CD4-positive, alpha-beta T cell treated with Interleukin-17A for 4 hours (primary cell): ENCODE measurements at regions not wholly inside any gene's neighbourhood (a gene's known extent, or its start where the extent isn't known, plus 50 kb on each side); places are given as distances from the start of the nearest gene placed in this dataset.
"Not testable (repeated sequence)": the region's sequence is repeated elsewhere in the genome, so short reads cannot be mapped to it uniquely, and the experiment has no call there.

Source experiments
- DNase-seq: peaks from one replicate; pipeline ENCODE4 v3.0.0-alpha.2; 2020; ENCODE audit warnings: mixed read lengths

- no peak for DNase-seq
These were observed 80.2 kb downstream of the SH2D1A start for GRCh38 chrX:124426288-124427169.

DNA sequence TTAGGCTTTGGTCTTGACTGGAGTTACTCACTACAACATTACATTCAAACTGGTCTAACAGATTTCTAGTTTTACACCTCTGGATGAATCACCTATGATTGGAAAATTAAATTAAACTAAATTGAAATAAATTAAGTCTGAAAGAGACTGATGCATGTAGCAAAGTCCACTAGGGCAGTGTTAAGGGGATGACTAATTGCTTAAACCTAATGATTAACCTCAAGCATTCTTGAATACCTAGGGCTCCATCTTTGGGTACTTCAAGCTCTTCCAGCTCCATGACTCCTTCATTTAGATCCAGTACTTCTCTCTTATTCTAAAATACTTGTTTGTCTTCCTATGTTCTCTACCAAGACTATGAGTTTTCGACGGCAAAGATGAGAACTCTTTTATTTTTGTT lies 86.8 kb downstream of the SH2D1A start:
- no peak for DNase-seq

GRCh38 chrX:124435616-124436015 lies 89.3 kb downstream of the SH2D1A start:
- no peak for DNase-seq

DNA sequence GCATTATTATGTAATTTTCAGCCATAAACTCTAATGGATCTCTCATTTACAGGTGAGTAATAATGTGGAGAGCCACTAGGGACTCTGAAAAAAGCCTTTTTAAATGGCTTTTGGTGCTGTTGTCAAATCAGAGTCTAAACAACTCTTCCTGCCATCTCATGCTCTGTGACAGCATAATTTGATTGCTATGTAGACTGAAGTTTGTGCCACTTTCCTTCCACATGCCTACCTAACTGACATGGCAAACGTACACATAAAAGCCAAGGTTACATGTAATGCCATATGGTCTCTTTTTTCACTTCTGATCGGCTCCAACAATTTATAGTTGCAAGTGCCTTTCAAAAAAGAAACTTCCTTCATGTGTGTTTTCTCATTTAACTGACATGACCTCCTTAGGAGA lies 94.3 kb downstream of the SH2D1A start:
- DNase-seq = no peak

- DNase-seq = no peak
These were observed 95.7 kb downstream of the SH2D1A start for GRCh38 chrX:124441971-124442590.

- no peak for DNase-seq
These were observed 109.6 kb downstream of the SH2D1A start for GRCh38 chrX:124455966-124456365.

DNA sequence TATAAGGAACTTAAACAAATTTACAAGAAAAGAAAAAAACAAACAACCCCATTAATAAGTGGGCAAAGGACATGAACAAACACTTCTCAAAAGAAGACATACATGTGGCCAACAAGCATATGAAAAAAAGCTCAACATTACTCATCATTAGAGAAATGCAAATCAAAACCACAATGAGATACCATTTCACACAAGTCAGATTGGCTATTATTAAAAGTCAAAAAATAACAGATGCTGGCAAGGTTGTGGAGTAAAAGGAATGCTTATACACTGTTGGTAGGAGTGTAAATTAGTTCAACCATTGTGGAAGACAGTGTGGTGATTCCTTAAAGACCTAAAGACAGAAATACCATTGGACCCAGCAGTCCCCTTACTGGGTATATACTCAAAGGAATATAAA lies 113.5 kb downstream of the SH2D1A start:
- not testable (repeated sequence) for DNase-seq

- DNase-seq = no peak
These were observed 116.6 kb downstream of the SH2D1A start for GRCh38 chrX:124462931-124463330.

DNA sequence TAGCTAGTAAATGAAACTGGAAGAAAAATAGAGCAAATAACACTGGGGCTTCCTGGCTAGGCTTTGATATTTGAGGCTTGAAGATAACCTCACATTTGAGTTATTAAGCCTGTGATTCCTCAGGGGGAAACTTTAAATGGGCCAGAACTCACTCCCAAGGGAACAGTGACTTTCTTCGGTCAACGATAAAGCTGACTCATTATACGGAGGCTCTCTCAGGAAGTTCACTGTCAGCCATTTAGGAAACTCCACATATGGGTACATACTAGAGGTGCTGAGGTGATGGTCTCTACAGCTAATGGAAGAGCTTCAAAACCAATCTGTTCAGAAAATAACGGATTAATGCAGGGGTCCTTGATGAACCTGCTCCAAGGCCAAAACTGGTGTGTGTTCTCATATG lies 120.8 kb downstream of the SH2D1A start:
- no peak for DNase-seq

- no peak for DNase-seq
These were observed 129.0 kb downstream of the SH2D1A start for GRCh38 chrX:124475358-124475757.

DNA sequence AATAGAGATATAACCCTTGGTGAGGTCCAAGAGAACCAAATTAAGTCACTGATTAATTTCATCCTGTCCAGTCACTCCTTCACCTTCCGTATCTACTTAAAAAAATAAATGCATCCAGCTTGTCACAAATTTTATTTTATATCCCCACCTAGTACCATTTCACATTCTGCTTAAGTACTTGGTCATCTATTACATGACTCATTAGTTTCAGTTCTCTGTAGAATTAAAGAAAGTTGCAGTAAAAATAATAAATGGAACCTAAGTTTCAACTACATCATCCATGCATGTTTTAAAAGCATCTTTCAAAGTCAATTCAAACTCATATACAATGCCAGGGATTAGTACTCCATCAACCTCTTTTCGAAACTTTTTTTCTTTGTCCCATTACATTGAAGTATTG lies 130.2 kb downstream of the SH2D1A start:
- no peak for DNase-seq

- DNase-seq = no peak
These were observed 131.7 kb downstream of the SH2D1A start for GRCh38 chrX:124478046-124478445.

DNA sequence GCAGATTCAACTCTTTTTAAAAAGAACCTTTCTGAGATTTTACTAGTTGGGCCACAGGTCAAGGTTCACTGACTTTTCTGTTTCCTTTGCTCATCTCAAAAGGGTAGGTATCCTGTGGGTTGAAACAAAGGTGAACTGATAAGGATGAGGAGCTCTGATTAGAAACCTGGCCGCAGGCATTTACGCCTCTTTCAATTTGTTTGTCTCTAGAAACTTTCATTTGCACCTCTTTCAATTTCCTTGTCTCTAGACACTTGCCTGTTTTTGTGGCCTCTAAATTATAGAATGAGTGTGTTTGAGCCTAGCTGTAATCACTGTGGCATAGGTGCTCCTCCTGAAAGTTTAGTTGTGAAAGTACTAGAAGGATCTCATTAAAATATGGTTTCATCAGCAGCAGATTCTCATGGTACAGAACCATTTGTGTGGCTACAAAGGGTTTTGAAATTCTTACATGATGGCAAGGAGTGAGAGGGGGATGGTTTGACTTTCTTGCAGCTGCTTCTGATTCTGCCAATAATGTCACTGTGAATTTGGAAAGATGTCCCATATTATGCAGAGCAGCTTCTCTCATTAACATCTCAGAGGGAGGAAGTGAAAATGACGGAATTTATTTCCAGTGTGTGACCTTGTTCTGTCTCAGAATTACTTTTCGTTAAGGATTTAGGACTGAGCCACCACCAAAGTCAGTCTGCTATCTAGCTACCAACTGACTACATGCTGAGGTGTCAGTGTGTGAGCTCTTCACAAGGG lies 142.2 kb downstream of the SH2D1A start:
- no peak for DNase-seq

DNA sequence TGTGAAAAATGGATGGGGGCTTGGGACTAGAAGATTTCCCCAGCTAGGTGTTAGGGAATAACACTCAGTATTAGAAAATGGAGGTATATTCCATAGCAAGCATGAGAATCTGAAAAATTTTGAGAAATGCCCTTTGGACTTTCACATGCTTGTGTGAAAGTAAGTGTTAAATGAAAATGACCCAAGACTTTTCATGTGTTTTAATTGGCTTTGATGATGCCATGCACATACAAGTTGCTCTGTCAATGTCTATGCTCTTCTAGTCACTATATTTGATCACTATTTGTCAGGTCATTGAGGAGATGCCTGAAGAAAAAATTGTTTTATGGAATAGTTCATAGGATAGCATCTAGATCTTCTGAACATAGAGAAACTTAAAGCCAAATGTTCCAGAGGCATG lies 147.6 kb downstream of the SH2D1A start:
- no peak for DNase-seq

GRCh38 chrX:124497386-124497785 lies 151.0 kb downstream of the SH2D1A start:
- no peak for DNase-seq

DNA sequence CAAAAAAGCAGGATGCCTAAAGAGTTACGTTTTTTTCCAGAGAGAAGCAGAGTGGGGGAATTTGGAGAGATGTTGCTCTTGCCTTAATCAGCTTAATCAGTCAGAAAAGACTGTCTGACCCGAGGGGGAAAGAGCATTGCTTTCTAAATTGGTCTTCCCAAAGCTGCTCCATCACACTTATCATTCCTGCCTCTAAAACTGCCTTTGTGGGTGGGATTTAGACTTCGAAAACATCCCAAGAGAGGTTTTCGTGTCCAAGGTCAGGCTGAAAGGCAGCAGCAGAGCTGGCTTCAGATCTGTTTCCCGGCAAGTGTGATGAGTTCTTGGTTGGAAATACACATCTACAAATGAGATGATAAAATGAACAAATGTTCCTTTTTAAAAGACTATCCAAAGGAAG lies 155.2 kb downstream of the SH2D1A start:
- DNase-seq = no peak

DNA sequence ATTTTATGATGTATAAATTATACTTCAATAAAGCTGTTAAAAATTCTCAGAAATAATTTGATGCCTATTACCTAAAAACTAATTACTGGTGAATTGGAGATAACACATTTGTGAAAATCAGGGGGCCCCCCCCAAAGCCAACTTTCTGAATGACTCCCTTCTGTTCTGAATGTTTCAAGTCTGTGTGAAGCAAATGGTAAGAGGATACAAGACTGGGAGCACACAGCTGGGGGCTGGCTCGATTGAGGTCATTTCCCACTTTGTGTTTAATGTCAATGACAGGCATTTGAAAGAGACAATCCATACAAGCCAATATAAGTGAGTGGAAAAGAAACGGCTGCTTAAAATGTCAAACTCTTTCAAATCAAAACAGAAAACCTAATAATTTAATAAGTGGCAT lies 155.8 kb downstream of the SH2D1A start:
- no peak for DNase-seq

DNA sequence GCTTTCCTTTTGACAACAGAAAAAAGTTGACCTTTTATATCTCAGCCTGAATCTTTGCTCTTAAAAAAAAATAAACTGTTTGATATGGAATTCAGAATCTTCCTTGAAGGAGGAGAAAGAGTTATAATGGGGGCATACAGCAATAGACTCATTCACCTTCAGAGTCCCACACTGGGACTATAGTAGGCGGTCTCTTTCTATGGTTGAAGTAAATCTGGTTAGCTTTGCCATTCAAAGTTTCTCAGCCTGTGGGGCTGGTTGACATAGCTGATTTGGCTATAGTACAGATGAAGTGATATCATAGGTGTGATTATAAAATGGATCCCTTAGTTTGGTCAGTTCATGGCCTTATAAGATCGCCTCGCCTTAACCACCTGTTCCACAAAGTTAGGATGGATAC lies 156.2 kb downstream of the SH2D1A start:
- no peak for DNase-seq

DNA sequence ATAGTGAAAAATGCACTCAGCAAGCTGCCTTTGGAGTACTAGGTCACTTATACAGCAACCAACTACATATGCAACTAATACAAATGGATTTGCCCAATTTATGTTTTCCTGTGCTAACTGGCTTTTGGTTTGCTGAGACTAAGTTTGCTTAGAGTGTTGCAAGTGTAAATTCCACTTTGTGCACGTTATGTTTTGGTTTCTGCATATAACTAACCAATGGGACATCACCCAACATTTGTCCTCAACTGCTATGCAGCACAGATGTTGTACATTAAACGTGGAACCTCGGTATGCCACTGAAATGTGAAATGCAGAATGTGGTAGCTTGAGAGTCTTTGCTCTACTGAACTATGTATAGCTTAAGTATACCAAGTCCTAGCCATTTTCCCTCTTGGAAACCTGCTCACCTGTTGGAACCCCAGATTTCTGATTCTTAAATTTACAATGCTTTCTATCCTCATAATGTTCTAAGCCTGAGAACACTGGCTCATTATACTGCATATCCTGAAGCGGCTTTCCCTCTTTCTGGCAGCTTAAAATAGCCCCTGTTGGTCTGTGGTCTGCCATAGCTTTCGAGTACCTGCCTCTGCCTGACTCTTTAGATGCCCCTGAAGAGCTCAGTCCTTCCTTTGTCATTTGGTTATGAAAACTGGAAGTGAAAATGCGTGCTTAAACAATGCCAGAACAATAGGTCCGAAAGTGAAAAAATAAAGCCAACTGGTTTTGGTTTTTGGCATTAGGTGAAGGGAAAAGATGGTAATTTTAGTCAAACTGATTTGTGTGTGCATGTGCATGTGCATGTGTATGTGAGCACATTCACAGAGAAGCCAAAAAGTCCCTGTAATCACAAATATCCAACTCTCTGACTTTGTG lies 158.0 kb downstream of the SH2D1A start:
- no peak for DNase-seq

GRCh38 chrX:124506066-124506465 lies 159.7 kb downstream of the SH2D1A start:
- no peak for DNase-seq

DNA sequence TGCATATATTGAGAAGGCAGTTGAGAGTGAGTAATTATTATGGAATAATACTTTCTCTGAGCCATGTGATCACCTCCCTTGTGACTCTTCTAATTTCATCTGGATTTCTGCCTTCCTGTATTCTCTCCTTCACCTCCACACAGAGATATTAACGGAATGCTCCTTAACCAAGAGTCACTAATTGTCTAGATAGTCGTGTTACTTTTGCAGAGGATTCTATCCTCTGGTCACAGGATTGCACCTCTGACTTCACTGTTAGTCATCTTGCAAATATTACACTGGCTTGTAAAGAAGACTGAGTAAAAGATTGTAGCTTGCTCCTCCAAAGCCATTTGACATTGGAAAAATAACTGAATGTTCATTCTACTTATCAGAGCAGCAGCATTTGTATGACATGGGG lies 160.9 kb downstream of the SH2D1A start:
- no peak for DNase-seq

DNA sequence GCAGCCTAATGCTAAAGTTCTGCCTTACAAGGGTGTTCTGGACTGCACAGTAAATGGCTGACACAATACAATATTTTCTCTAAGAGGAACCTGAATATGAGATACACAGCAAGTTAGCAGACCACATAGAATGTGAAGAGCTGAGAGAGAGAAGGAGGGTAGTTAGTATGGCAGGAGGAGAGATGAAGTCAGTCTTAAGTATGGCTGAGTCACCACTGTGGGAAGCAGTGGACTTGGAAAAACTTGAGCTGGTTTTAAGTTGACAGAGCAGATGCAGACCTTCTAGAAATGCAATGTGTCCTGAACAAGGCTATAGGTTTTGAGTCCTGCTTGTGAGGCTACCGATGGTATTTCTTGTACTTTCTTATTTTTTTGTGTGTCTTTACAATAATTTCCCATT lies 172.5 kb downstream of the SH2D1A start:
- no peak for DNase-seq

DNA sequence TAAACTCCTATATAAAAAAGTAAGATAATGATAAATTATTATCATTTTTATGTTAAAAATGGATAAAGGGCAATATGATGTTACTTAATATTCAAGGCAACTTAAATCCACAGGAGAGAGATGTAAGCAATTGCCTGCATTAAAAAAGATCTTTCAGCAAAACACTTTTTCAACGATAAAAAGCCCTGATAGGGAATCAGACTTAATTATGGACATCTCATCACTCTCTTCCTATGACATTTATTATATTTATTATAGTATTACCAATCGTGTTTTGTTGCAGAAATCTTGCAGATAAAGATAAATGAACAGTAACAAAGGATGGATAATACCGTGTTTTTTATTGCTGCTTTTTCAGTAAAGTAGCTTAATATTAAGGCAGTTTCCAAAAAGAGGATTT lies 178.5 kb downstream of the SH2D1A start:
- DNase-seq = no peak
